ENCODE measurements at regions not wholly inside any gene's neighbourhood (a gene's known extent, or its start where the extent isn't known, plus 50 kb on each side); places are given as distances from the start of the nearest gene placed in this dataset.

DNA sequence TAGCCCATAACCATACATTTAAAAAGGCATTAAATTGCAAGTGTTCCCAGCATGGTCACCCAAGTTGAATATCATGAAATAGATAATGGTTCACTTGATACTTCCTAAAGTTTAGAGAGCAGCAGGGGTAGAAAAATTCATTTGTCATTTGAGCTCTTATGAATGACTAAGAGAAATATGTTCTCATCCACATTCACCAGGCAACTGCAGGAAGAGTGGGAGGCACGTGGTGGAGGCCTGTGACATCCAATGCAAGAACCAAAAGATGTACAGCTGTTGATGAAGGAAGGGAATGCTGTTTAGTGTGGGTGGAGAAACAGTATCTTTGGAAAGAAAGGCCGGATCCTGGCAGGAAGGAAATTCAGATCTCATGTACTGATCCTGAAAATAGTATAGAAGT is 473.1 kb downstream of the ADGRL2 start:
- TF ChIP-seq, protein P1, sequence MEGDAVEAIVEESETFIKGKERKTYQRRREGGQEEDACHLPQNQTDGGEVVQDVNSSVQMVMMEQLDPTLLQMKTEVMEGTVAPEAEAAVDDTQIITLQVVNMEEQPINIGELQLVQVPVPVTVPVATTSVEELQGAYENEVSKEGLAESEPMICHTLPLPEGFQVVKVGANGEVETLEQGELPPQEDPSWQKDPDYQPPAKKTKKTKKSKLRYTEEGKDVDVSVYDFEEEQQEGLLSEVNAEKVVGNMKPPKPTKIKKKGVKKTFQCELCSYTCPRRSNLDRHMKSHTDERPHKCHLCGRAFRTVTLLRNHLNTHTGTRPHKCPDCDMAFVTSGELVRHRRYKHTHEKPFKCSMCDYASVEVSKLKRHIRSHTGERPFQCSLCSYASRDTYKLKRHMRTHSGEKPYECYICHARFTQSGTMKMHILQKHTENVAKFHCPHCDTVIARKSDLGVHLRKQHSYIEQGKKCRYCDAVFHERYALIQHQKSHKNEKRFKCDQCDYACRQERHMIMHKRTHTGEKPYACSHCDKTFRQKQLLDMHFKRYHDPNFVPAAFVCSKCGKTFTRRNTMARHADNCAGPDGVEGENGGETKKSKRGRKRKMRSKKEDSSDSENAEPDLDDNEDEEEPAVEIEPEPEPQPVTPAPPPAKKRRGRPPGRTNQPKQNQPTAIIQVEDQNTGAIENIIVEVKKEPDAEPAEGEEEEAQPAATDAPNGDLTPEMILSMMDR (IDR thresholded peaks at IDR 0.05): no peak
- no peak for TF ChIP-seq POLR2A (IDR thresholded peaks at IDR 0.05)
